ENCODE measurements at regions not wholly inside any gene's neighbourhood (a gene's known extent, or its start where the extent isn't known, plus 50 kb on each side); places are given as distances from the start of the nearest gene placed in this dataset.

GRCh38 chr12:104864668-104865067, 93.4 kb downstream of the SLC41A2 start:
- in situ Hi-C loops (cut with HindIII; ENCODE audit: low pct_ligation_motif_present, low pct_unique_long_range_greater_than_20kb, low sequenced_read_pairs), result no loop called here
- DNase-seq, result no peak

GRCh38 chr12:104863296-104863948, 94.7 kb downstream of the SLC41A2 start:
- in situ Hi-C loops (cut with HindIII; ENCODE audit: low pct_ligation_motif_present, low pct_unique_long_range_greater_than_20kb, low sequenced_read_pairs), result no loop called here
- no peak for DNase-seq

DNA sequence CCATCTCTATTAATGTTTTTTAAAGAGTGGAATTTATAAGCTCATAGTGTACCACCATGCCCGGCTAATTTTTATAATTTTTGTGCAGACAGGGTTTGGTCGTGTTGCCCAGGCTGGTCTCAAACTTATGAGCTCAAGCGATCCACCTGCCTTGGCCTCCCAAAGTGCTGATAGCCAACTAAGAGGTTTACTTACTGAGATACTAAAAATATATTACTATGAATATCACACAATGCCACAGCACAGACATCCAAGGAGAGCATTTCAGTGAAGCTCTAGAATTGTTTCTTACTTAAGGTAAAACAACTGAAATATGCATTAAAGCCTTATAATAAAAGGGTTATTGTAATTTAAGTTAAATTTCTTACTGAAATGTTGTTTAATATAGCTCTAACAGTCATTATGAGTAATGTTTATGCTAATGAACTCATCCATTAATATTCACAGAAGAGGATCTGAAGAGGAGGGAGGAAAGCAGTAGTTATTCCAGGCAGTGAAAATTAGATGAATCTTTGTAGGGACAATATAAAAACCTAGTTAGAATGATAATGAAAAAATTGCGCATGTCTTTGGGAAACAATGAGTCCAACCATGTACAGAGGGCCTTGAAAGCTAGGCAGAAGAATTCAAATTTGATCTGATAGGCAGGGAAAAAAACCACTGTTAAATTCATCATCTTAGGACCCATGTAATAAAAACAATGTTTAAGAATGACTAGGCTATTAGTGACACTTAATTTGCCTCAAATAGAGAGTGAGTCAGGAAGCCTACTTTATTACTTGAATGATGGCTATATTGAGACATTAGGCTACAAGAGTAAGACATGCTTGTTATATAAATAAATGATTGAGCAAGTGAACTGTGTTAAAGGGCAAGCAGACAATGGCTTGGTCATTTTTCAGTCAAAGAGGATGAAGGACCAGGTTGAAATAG, 99.2 kb downstream of the SLC41A2 start:
- no peak for DNase-seq
- in situ Hi-C loops (cut with HindIII; ENCODE audit: low pct_ligation_motif_present, low pct_unique_long_range_greater_than_20kb, low sequenced_read_pairs), result no loop called here

- in situ Hi-C loops (cut with HindIII; ENCODE audit: low pct_ligation_motif_present, low pct_unique_long_range_greater_than_20kb, low sequenced_read_pairs), result no loop called here
- no peak for DNase-seq
These were observed 101.6 kb downstream of the SLC41A2 start for GRCh38 chr12:104856531-104856930.

GRCh38 chr12:104855599-104855998, 102.5 kb downstream of the SLC41A2 start:
- in situ Hi-C loops (cut with HindIII; ENCODE audit: low pct_ligation_motif_present, low pct_unique_long_range_greater_than_20kb, low sequenced_read_pairs), result no loop called here
- no peak for DNase-seq

GRCh38 chr12:104852896-104853295, 105.2 kb downstream of the SLC41A2 start:
- no peak for DNase-seq
- in situ Hi-C loops (cut with HindIII; ENCODE audit: low pct_ligation_motif_present, low pct_unique_long_range_greater_than_20kb, low sequenced_read_pairs), result no loop called here

DNA sequence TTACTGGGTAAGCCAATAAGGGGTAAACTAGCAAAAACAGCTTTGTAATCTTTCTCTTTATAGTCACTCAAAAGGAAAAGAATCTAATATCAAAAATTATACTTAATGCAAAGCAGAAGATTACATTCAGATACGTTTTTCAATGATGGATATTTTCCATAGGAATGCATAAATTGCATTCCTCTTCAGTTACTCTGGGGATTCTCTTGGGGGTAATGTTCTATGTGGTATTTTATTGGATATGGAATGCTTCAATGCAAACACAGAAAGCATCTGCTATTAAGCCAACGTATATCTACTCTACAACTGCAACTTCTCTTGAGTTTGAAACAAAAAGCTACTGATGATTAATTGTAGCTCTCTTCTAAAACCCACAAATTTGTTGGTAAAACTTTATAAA, 106.0 kb downstream of the SLC41A2 start:
- in situ Hi-C loops (cut with HindIII; ENCODE audit: low pct_ligation_motif_present, low pct_unique_long_range_greater_than_20kb, low sequenced_read_pairs), result no loop called here
- no peak for DNase-seq

DNA sequence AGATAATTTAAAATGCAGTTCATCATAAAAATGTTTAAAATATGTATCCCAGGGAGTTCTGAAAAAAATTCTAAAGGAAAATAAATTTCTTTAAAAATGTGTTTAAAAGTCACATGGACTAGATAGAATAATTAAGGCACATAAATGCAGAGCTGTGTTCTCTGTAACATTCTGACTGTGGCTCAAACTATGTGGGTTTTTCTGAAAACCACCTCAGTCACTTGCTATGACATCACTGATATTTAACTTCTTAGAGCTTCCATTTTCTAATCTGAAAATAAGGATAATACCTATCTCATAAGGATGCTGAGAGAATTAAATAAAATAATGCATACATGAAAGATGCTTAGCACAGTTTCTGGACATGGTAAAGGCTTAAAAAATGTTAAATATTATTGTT, 107.3 kb downstream of the SLC41A2 start:
- DNase-seq, result no peak
- in situ Hi-C loops (cut with HindIII; ENCODE audit: low pct_ligation_motif_present, low pct_unique_long_range_greater_than_20kb, low sequenced_read_pairs), result no loop called here

GRCh38 chr12:104846056-104846767, 111.9 kb downstream of the SLC41A2 start:
- DNase-seq, result no peak
- in situ Hi-C loops (cut with HindIII; ENCODE audit: low pct_ligation_motif_present, low pct_unique_long_range_greater_than_20kb, low sequenced_read_pairs), result no loop called here

DNA sequence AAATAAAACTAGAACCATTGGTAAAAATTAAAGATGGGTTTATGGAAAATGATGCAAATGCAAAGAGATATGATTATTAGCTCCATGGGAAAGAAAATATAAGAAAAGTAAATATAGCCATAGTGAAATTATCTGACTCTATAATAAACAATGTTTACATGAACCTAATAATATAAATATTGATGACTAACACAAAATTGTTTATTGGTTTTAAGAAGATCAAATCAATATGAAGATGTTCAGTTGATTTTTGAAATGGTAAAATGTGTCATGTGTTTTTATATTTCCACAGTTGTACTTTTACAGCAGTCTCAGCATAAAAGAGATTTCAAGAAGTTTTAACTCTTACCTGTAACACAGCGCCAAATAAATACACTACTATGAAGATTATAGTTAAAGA, 114.0 kb downstream of the SLC41A2 start:
- in situ Hi-C loops (cut with HindIII; ENCODE audit: low pct_ligation_motif_present, low pct_unique_long_range_greater_than_20kb, low sequenced_read_pairs), result no loop called here
- DNase-seq, result no peak

DNA sequence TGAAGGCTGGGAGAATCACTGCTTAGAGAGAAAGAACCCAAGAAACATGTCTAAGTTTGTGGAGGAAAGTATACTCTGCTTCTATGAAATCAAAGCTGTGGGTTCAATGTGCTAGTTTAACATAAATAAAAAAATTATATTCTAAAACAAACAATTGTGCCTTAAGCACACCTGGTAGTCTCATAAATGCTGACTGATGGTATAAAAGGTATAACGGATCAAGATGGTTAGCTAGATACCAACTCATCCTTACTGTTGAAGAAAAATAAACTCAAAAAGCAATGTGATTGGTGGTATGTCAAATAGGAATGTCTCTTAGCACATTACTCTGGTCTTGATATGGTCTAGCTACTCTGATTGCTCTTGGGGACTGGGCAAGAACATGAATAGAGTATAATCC, 117.8 kb downstream of the SLC41A2 start:
- in situ Hi-C loops (cut with HindIII; ENCODE audit: low pct_ligation_motif_present, low pct_unique_long_range_greater_than_20kb, low sequenced_read_pairs), result no loop called here
- no peak for DNase-seq

GRCh38 chr12:104835317-104835716, 122.8 kb downstream of the SLC41A2 start:
- DNase-seq, result no peak
- in situ Hi-C loops (cut with HindIII; ENCODE audit: low pct_ligation_motif_present, low pct_unique_long_range_greater_than_20kb, low sequenced_read_pairs), result no loop called here

DNA sequence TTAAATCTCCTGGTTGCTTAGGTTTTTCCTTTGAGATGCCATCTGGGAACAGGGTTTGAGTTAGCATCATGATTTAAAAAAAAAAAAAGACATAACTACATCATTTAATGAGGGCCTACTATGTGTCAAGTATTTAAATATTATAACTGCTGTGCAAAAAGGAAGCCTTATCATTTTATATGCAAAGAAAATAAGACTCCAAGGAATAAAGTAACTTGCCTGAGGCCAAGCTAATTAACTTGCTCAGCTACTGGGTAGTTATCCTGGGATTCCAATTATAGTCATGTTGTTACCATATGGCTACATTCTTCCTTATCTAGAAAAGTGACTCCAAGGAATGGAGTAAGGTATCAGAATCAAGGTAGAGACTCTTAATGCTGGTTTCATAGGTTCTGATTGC, 123.5 kb downstream of the SLC41A2 start:
- DNase-seq, result no peak
- in situ Hi-C loops (cut with HindIII; ENCODE audit: low pct_ligation_motif_present, low pct_unique_long_range_greater_than_20kb, low sequenced_read_pairs), result no loop called here

DNA sequence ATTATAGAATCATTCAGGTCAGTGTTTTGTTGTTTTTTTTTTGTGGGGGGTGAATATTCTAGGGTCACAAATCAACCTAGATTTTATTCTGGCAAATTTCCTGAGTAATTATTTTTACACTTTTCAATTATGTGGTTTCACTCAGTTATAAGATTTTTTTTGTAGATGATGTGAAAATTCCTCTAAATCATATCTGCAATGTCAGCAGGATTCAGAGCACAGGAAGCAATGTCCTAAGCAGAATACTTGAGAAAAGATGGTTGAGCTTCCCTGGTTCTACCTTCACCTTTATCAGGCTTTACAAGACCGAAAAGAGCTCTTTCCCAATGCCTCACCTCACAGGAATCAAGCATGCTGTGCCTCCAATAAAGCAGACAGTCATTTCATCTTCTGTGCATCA, 124.3 kb downstream of the SLC41A2 start:
- DNase-seq, result no peak
- in situ Hi-C loops (cut with HindIII; ENCODE audit: low pct_ligation_motif_present, low pct_unique_long_range_greater_than_20kb, low sequenced_read_pairs), result no loop called here

DNA sequence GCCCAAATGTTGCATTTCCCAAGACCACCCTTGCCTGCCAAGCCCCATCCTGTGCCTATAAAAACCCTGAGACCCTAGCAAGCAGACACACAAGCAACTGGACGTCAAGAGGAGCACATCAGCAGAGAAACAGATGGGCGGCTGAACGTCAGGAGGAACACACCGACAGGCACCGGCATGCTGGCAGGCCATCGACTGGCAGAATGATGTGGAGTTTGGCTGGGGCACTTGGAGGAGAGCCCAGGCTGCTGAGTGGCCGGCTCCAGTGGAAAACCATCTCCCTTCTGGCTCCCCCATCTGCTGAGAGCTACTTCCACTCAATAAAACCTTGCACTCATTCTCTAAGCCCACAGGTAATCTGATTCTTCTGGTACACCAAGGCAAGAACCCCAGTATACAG, 130.1 kb downstream of the SLC41A2 start:
- in situ Hi-C loops (cut with HindIII; ENCODE audit: low pct_ligation_motif_present, low pct_unique_long_range_greater_than_20kb, low sequenced_read_pairs), result no loop called here
- no peak for DNase-seq

DNA sequence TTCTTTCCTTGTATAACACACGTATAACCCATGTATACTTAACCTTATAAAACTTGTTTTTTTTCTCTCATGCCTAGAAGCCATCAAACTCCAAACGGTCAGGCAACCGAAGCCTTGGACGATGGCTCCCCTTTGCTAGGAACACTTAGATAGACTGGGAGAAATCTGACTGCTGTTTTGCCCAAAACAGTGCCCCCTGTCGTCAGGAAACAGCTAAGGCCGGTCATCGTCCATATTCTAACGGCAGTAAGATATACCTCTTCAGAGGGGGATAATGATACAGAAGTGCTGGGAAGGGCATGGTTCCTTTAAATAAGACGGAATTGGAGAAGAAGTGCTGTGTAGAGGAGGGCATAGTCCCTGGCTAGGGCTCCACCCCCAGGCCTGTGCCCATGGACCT, 130.5 kb downstream of the SLC41A2 start:
- in situ Hi-C loops (cut with HindIII; ENCODE audit: low pct_ligation_motif_present, low pct_unique_long_range_greater_than_20kb, low sequenced_read_pairs), result no loop called here
- DNase-seq, result no peak

GRCh38 chr12:104825408-104825807, 132.7 kb downstream of the SLC41A2 start:
- in situ Hi-C loops (cut with HindIII; ENCODE audit: low pct_ligation_motif_present, low pct_unique_long_range_greater_than_20kb, low sequenced_read_pairs), result no loop called here

GRCh38 chr12:104823985-104824461, 134.1 kb downstream of the SLC41A2 start:
- DNase-seq, result no peak
- in situ Hi-C loops (cut with HindIII; ENCODE audit: low pct_ligation_motif_present, low pct_unique_long_range_greater_than_20kb, low sequenced_read_pairs), result no loop called here

More at GRCh38 chr12:104825408-104825807, 132.7 kb downstream of the SLC41A2 start:
- no peak for DNase-seq

DNA sequence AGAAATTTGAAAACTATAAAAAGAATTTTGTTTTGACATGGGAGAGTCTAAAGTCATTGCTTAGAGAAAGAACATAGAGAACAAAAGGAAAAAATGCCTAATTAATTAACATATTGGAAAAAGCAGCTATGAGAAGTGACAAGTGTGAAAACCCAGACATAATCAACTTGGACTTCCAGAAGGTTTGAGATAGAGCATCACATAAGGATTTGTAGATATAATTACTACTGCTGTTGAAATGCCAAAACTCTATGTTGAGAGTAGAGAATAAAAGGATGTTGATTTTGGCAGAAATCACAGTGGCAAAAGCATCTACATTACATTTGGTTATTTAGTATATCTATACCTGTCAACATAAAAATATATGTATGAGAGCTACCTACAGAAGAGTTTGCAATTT, 135.1 kb downstream of the SLC41A2 start:
- in situ Hi-C loops (cut with HindIII; ENCODE audit: low pct_ligation_motif_present, low pct_unique_long_range_greater_than_20kb, low sequenced_read_pairs), result no loop called here
- no peak for DNase-seq

All from ACHN (cell line).